ENCODE measurements at regions not wholly inside any gene's neighbourhood (a gene's known extent, or its start where the extent isn't known, plus 50 kb on each side); places are given as distances from the start of the nearest gene placed in this dataset.
"Not testable (repeated sequence)": the region's sequence is repeated elsewhere in the genome, so short reads cannot be mapped to it uniquely, and the experiment has no call there.

GRCh38 chr16:17961822-17962221 is 374.7 kb downstream of the NPIPA8 start:
- H3K36me3 ChIP-seq (ENCODE audit: control insufficient read depth in 1 of 2, insufficient read depth in 2 of 2, low read length in 1 of 2); intact Hi-C loops (cut with DNase I); DNase-seq; H3K4me1 ChIP-seq (ENCODE audit: control insufficient read depth in 1 of 2, insufficient read depth in 2 of 2, low read length in 2 of 2); ATAC-seq (ENCODE audit: low FRiP score); H3K27ac ChIP-seq (ENCODE audit: low read depth in 1 of 2, low read length in 2 of 2); H3K4me3 ChIP-seq (ENCODE audit: low read length in 2 of 2); H3K27me3 ChIP-seq (ENCODE audit: control insufficient read depth in 1 of 2, insufficient read depth in 2 of 2, low read length in 1 of 2); H3K9me3 ChIP-seq (ENCODE audit: control insufficient read depth, low read length): not testable (repeated sequence)
- WGBS, 2 donors: 80 to 81% methylated on average over 8 of the region's 8 CpGs

DNA sequence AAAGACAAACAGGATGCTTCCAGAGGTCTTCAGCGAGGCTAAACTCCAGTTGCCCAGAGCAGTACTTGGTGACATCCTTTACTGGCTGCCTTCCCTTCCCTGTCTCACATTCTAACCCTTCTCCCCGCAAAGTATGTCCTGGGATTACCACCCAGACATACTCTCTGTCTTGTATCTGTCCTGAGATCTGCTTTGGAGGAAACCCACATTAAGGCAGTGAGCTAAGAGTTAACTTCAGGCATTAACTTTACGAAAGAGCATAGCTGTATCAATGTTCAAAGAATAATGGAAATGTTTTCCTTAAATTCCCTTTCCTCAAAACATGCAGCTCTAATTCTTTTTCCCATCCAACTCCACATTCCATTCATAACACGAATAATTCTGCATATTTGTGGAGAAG is 385.2 kb downstream of the NPIPA8 start:
- DNase-seq: no peak
- no peaks in the 10 kb centered on the region for H3K9me3 ChIP-seq (ENCODE audit: control insufficient read depth, low read length)
- no peak overlapping the region for H3K27ac ChIP-seq (ENCODE audit: low read depth in 1 of 2, low read length in 2 of 2)
- no peaks in the 10 kb centered on the region for H3K4me1 ChIP-seq (ENCODE audit: control insufficient read depth in 1 of 2, insufficient read depth in 2 of 2, low read length in 2 of 2)
- WGBS, 2 donors: 6 to 9% methylated on average over 4 of the region's 4 CpGs
- intact Hi-C loops (cut with DNase I): no loop called here
- ATAC-seq (ENCODE audit: low FRiP score): no peak
- H3K36me3 ChIP-seq (ENCODE audit: control insufficient read depth in 1 of 2, insufficient read depth in 2 of 2, low read length in 1 of 2): no peaks in the 10 kb centered on the region
- no peak overlapping the region for H3K4me3 ChIP-seq (ENCODE audit: low read length in 2 of 2)
- no peaks in the 10 kb centered on the region for H3K27me3 ChIP-seq (ENCODE audit: control insufficient read depth in 1 of 2, insufficient read depth in 2 of 2, low read length in 1 of 2)

GRCh38 chr16:17949982-17950250 is 386.6 kb downstream of the NPIPA8 start:
- no peak overlapping the region for H3K27ac ChIP-seq (ENCODE audit: low read depth in 1 of 2, low read length in 2 of 2)
- no peak overlapping the region for H3K4me3 ChIP-seq (ENCODE audit: low read length in 2 of 2)
- no peaks in the 10 kb centered on the region for H3K4me1 ChIP-seq (ENCODE audit: control insufficient read depth in 1 of 2, insufficient read depth in 2 of 2, low read length in 2 of 2)
- H3K9me3 ChIP-seq (ENCODE audit: control insufficient read depth, low read length): no peaks in the 10 kb centered on the region
- 9% methylated on average over 4 of the region's 4 CpGs for WGBS, 2 donors
- DNase-seq (no peak), ATAC-seq (ENCODE audit: low FRiP score) (no peak)
- H3K27me3 ChIP-seq (ENCODE audit: control insufficient read depth in 1 of 2, insufficient read depth in 2 of 2, low read length in 1 of 2): no peaks in the 10 kb centered on the region
- intact Hi-C loops (cut with DNase I): no loop called here
- no peaks in the 10 kb centered on the region for H3K36me3 ChIP-seq (ENCODE audit: control insufficient read depth in 1 of 2, insufficient read depth in 2 of 2, low read length in 1 of 2)

DNA sequence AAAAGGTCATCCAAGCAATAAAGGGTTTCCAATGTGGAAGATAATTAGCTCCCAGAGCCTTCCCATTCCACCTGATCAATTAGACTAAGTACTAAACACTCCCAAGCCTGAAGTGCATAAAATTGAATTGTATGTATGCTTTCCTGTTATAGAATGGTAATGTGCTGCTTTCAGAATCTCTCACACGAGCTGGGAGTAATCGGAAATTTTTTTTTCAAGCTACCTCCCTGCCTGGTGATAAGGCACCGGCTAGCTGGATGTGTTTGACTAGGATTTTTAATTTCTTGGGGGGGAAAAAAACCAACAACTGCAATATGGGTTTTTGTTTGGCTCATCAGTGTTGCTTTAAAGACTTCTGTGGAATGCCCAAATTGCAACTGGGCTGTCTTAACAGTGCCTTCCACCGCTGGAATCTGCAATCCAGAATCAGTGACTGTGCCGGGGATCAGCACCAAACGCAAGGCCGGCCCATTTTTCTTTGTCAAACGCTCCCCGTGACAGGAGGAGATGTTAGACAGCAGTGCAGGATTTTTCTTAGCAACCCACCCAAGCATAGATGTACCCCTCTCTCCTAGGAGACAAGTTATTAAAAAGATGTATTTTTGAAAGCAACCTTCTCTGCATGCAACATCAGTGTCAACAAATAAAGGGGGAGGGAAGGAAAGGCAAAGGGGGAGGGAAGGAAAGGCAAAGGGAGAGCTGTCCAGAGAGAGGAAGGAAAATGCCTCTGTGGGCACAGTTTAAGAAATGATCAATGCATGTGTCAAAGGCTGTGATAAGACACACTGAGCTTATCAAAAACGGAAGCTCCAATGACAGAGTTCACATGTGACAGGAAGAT is 387.2 kb downstream of the NPIPA8 start:
- Histone ChIP-seq H3K27ac (ENCODE audit: low read depth in 1 of 2, low read length in 2 of 2) (no peak overlapping the region), H3K27me3 (ENCODE audit: control insufficient read depth in 1 of 2, insufficient read depth in 2 of 2, low read length in 1 of 2) (no peaks in the 10 kb centered on the region), H3K4me1 (ENCODE audit: control insufficient read depth in 1 of 2, insufficient read depth in 2 of 2, low read length in 2 of 2) (no peaks in the 10 kb centered on the region), H3K4me3 (ENCODE audit: low read length in 2 of 2) (no peak overlapping the region), H3K9me3 (ENCODE audit: control insufficient read depth, low read length) (no peaks in the 10 kb centered on the region), H3K36me3 (ENCODE audit: control insufficient read depth in 1 of 2, insufficient read depth in 2 of 2, low read length in 1 of 2) (no peaks in the 10 kb centered on the region)
- ATAC-seq (ENCODE audit: low FRiP score) (no peak), DNase-seq (no peak)
- WGBS, 2 donors: 7 to 12% methylated on average over 10 of the region's 10 CpGs
- intact Hi-C loops (cut with DNase I): no loop called here

- WGBS, 2 donors: 94 to 97% methylated on average over 3 of the region's 3 CpGs
- Histone ChIP-seq H3K4me3 (ENCODE audit: low read length in 2 of 2) (no peak overlapping the region), H3K4me1 (ENCODE audit: control insufficient read depth in 1 of 2, insufficient read depth in 2 of 2, low read length in 2 of 2) (no peaks in the 10 kb centered on the region), H3K27ac (ENCODE audit: low read depth in 1 of 2, low read length in 2 of 2) (no peak overlapping the region), H3K9me3 (ENCODE audit: control insufficient read depth, low read length) (no peaks in the 10 kb centered on the region), H3K27me3 (ENCODE audit: control insufficient read depth in 1 of 2, insufficient read depth in 2 of 2, low read length in 1 of 2) (no peaks in the 10 kb centered on the region), H3K36me3 (ENCODE audit: control insufficient read depth in 1 of 2, insufficient read depth in 2 of 2, low read length in 1 of 2) (no peaks in the 10 kb centered on the region)
- DNase-seq: no peak
- ATAC-seq (ENCODE audit: low FRiP score): no peak
- intact Hi-C loops (cut with DNase I): no loop called here
Observed at GRCh38 chr16:17947637-17948036, 388.9 kb downstream of the NPIPA8 start.

GRCh38 chr16:17947165-17947564 is 389.4 kb downstream of the NPIPA8 start:
- DNase-seq: no peak
- WGBS, 2 donors: 94 to 97% methylated on average over 1 of the region's 1 CpG
- no peaks in the 10 kb centered on the region for H3K9me3 ChIP-seq (ENCODE audit: control insufficient read depth, low read length)
- no peaks in the 10 kb centered on the region for H3K4me1 ChIP-seq (ENCODE audit: control insufficient read depth in 1 of 2, insufficient read depth in 2 of 2, low read length in 2 of 2)
- intact Hi-C loops (cut with DNase I): no loop called here
- no peak for ATAC-seq (ENCODE audit: low FRiP score)
- no peaks in the 10 kb centered on the region for H3K27me3 ChIP-seq (ENCODE audit: control insufficient read depth in 1 of 2, insufficient read depth in 2 of 2, low read length in 1 of 2)
- no peaks in the 10 kb centered on the region for H3K36me3 ChIP-seq (ENCODE audit: control insufficient read depth in 1 of 2, insufficient read depth in 2 of 2, low read length in 1 of 2)
- H3K27ac ChIP-seq (ENCODE audit: low read depth in 1 of 2, low read length in 2 of 2): no peak overlapping the region
- no peak overlapping the region for H3K4me3 ChIP-seq (ENCODE audit: low read length in 2 of 2)

GRCh38 chr16:17945080-17945601 is 391.4 kb downstream of the NPIPA8 start:
- Histone ChIP-seq H3K36me3 (ENCODE audit: control insufficient read depth in 1 of 2, insufficient read depth in 2 of 2, low read length in 1 of 2) (no peaks in the 10 kb centered on the region), H3K9me3 (ENCODE audit: control insufficient read depth, low read length) (no peaks in the 10 kb centered on the region), H3K27ac (ENCODE audit: low read depth in 1 of 2, low read length in 2 of 2) (no peak overlapping the region), H3K27me3 (ENCODE audit: control insufficient read depth in 1 of 2, insufficient read depth in 2 of 2, low read length in 1 of 2) (no peaks in the 10 kb centered on the region), H3K4me1 (ENCODE audit: control insufficient read depth in 1 of 2, insufficient read depth in 2 of 2, low read length in 2 of 2) (no peaks in the 10 kb centered on the region), H3K4me3 (ENCODE audit: low read length in 2 of 2) (no peak overlapping the region)
- DNase-seq (no peak), ATAC-seq (ENCODE audit: low FRiP score) (no peak)
- intact Hi-C loops (cut with DNase I): no loop called here
- 68 to 69% methylated on average over 5 of the region's 5 CpGs for WGBS, 2 donors

GRCh38 chr16:17944345-17944744 is 392.2 kb downstream of the NPIPA8 start:
- Histone ChIP-seq H3K36me3 (ENCODE audit: control insufficient read depth in 1 of 2, insufficient read depth in 2 of 2, low read length in 1 of 2) (no peaks in the 10 kb centered on the region), H3K9me3 (ENCODE audit: control insufficient read depth, low read length) (no peaks in the 10 kb centered on the region), H3K27ac (ENCODE audit: low read depth in 1 of 2, low read length in 2 of 2) (no peak overlapping the region), H3K4me3 (ENCODE audit: low read length in 2 of 2) (no peak overlapping the region), H3K4me1 (ENCODE audit: control insufficient read depth in 1 of 2, insufficient read depth in 2 of 2, low read length in 2 of 2) (no peaks in the 10 kb centered on the region), H3K27me3 (ENCODE audit: control insufficient read depth in 1 of 2, insufficient read depth in 2 of 2, low read length in 1 of 2) (no peaks in the 10 kb centered on the region)
- DNase-seq (no peak), ATAC-seq (ENCODE audit: low FRiP score) (no peak)
- 80 to 84% methylated on average over 2 of the region's 2 CpGs for WGBS, 2 donors
- intact Hi-C loops (cut with DNase I): no loop called here

DNA sequence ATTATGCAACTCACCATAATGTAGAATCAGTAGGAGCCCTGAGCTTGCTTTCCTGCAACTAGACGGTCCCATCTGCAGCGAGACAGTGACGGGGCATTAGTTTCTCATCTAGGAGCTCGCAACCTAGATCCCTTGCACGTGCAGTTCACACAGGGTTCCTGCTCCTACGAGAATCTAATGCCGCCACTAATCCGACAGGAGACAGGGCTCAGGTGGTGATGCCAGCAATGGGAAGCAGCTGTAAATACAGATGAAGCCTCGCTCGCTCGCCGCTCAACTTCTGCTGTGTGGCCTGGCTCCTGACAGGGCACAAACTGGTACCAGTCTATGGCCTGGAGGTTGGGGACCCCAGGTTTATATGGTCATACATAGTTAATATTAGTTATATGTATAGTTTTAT is 394.5 kb downstream of the NPIPA8 start:
- intact Hi-C loops (cut with DNase I): no loop called here
- DNase-seq (no peak), ATAC-seq (ENCODE audit: low FRiP score) (no peak)
- H3K4me1 ChIP-seq (ENCODE audit: control insufficient read depth in 1 of 2, insufficient read depth in 2 of 2, low read length in 2 of 2): no peaks in the 10 kb centered on the region
- no peaks in the 10 kb centered on the region for H3K36me3 ChIP-seq (ENCODE audit: control insufficient read depth in 1 of 2, insufficient read depth in 2 of 2, low read length in 1 of 2)
- no peaks in the 10 kb centered on the region for H3K27me3 ChIP-seq (ENCODE audit: control insufficient read depth in 1 of 2, insufficient read depth in 2 of 2, low read length in 1 of 2)
- H3K9me3 ChIP-seq (ENCODE audit: control insufficient read depth, low read length): no peaks in the 10 kb centered on the region
- 84 to 85% methylated on average over 12 of the region's 12 CpGs for WGBS, 2 donors
- no peak overlapping the region for H3K27ac ChIP-seq (ENCODE audit: low read depth in 1 of 2, low read length in 2 of 2)
- no peak overlapping the region for H3K4me3 ChIP-seq (ENCODE audit: low read length in 2 of 2)
